CD4-positive, alpha-beta T cell (primary cell): ENCODE measurements at regions not wholly inside any gene's neighbourhood (a gene's known extent, or its start where the extent isn't known, plus 50 kb on each side); places are given as distances from the start of the nearest gene placed in this dataset.

Experiments
- ATAC-seq: fragments of 200-7000 bp; cut with Tn5 transposase; one replicate; pipeline ENCODE4 v1.10.0; 2022; ENCODE audit warnings: mild to moderate bottlenecking; ENCODE audit not compliant: poor library complexity
- CTCF ChIA-PET: fragments of 350-600 bp; sonication (Branson Sonifier 250); formaldehyde crosslinking; loops from one replicate; lab custom pipeline; 2021; ENCODE audit warnings: antibody characterized with exemption, inconsistent platforms; lab: Charles Lee
- POLR2A ChIA-PET: fragments of 350-600 bp; sonication (Branson Sonifier 250); formaldehyde crosslinking; loops from one replicate; lab custom pipeline; 2021; ENCODE audit warnings: antibody characterized with exemption, inconsistent platforms; lab: Charles Lee
- DNase-seq, 14 experiments: peaks; one replicate each; pipeline ENCODE4 v3.0.0-alpha.2; 2013 to 2020; ENCODE audit warnings: mixed read lengths in 2 of 14
- H3K27ac ChIP-seq, 2 donors: one replicate each; pipeline versions ENCODE4 v1.5.1 to v1.7.0; 2013; ENCODE audit warnings: low read length in 2 of 2, low read depth in 1 of 2, mild to moderate bottlenecking in 1 of 2
- H3K27me3 ChIP-seq, 2 experiments: 1 replicate in 1 of 2; 2 replicates in 1 of 2; pipeline versions ENCODE4 v1.6.1 to v1.7.0; 2013; ENCODE audit warnings: low read length in 2 of 2, control low read depth in 1 of 2, mild to moderate bottlenecking in 1 of 2, moderate library complexity in 1 of 2; ENCODE audit not compliant: insufficient read depth in 2 of 2, control insufficient read depth in 1 of 2
- H3K36me3 ChIP-seq: one replicate; pipeline ENCODE4 v1.6.1; 2013; ENCODE audit warnings: low read length, control low read depth; ENCODE audit not compliant: insufficient read depth
- H3K4me1 ChIP-seq: one replicate; pipeline ENCODE4 v1.6.1; 2013; ENCODE audit warnings: low read length, control low read depth; ENCODE audit not compliant: insufficient read depth
- H3K4me3 ChIP-seq: one replicate; pipeline ENCODE4 v1.5.1; 2013; ENCODE audit warnings: mild to moderate bottlenecking, low read length, moderate library complexity
- H3K9me3 ChIP-seq, 2 experiments: 1 replicate in 1 of 2; 2 replicates in 1 of 2; pipeline versions ENCODE4 v1.6.1 to v1.7.0; 2013; ENCODE audit warnings: low read length in 2 of 2, mild to moderate bottlenecking in 2 of 2, control low read depth in 1 of 2, moderate library complexity in 1 of 2; ENCODE audit not compliant: control insufficient read depth in 1 of 2, insufficient read depth in 1 of 2
- H3K27ac Mint-ChIP-seq: one replicate; pipeline ENCODE4 v1.8.0; 2020; ENCODE audit warnings: mixed read lengths
- H3K27me3 Mint-ChIP-seq: one replicate; pipeline ENCODE4 v1.8.0; 2021; ENCODE audit warnings: mixed read lengths
- H3K36me3 Mint-ChIP-seq: one replicate; pipeline ENCODE4 v1.8.0; 2021; ENCODE audit warnings: low read depth, mixed read lengths
- H3K4me1 Mint-ChIP-seq: one replicate; pipeline ENCODE4 v1.8.0; 2021; ENCODE audit warnings: low read depth, mixed read lengths
- H3K4me3 Mint-ChIP-seq: one replicate; pipeline ENCODE4 v1.8.0; 2020; ENCODE audit warnings: mild to moderate bottlenecking, mixed read lengths
- H3K9me3 Mint-ChIP-seq: one replicate; pipeline ENCODE4 v1.8.0; 2020; ENCODE audit warnings: mixed read lengths
- CTCF ChIP-seq: fragments of 200-600 bp; IDR thresholded peaks from one replicate; pipeline ENCODE4 v1.8.0; 2022; ENCODE audit warnings: antibody characterized with exemption, mild to moderate bottlenecking
- intact Hi-C, 2 experiments: fragments of 100-400 bp; cut with DNase I in 1 of 2; cut with micrococcal nuclease in 1 of 2; formaldehyde crosslinking; loops; one replicate each; pipeline versions ENCODE4 v1.15.1 to v1.9.0; 2023 to 2025; cut with DNase I, micrococcal nuclease

DNA sequence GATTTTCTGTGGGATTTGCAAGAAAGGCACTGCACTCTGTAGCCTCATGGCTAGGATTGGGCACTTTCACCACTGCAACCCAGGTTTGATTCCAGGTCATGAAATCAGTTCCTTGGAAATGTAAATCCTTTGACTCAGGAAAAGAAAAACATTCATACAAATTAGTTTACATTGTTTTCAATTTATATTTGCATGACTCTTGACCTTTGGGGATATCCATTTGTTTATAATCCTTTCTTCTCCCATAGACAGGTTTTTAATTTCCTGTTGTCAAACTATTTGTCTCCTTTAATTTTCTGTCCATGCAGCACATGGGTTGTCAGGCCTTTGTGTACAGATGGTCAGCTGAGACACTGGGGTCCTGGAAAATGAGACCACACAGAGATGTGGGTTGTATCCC lies 801.5 kb downstream of the NR2F1-AS1 start:
- ChIA-PET CTCF (no interaction called here), POLR2A (no interaction called here)
- intact Hi-C loops: no loop called here
- no peak overlapping the region for H3K4me3 ChIP-seq
- H3K36me3 ChIP-seq: no peaks in the 10 kb centered on the region
- H3K4me3 Mint-ChIP-seq: no peak overlapping the region
- H3K9me3 Mint-ChIP-seq: peaks cover 3% of the 10 kb centered on the region
- ATAC-seq (no peak), DNase-seq (no peak)
- H3K4me1 ChIP-seq: no peaks in the 10 kb centered on the region
- H3K36me3 Mint-ChIP-seq: no peaks in the 10 kb centered on the region
- no peak overlapping the region for H3K27ac ChIP-seq
- no peaks in the 10 kb centered on the region for H3K27me3 Mint-ChIP-seq
- H3K27ac Mint-ChIP-seq: no peak overlapping the region
- no peaks in the 10 kb centered on the region for H3K9me3 ChIP-seq
- TF ChIP-seq CTCF: no peak
- H3K4me1 Mint-ChIP-seq: no peaks in the 10 kb centered on the region
- H3K27me3 ChIP-seq: no peaks in the 10 kb centered on the region

- H3K4me3 Mint-ChIP-seq: no peak overlapping the region
- CTCF ChIA-PET: no interaction called here
Measured at GRCh38 chr5:92778261-92778660, 802.8 kb downstream of the NR2F1-AS1 start.

GRCh38 chr5:92777421-92777820 lies 803.6 kb downstream of the NR2F1-AS1 start:
- Mint-ChIP-seq H3K4me3 (no peak overlapping the region), H3K27ac (no peak overlapping the region), H3K9me3 (peaks cover 3% of the 10 kb centered on the region), H3K27me3 (no peaks in the 10 kb centered on the region), H3K4me1 (no peaks in the 10 kb centered on the region), H3K36me3 (no peaks in the 10 kb centered on the region)
- Histone ChIP-seq H3K4me1 (no peaks in the 10 kb centered on the region), H3K36me3 (no peaks in the 10 kb centered on the region), H3K27ac (no peak overlapping the region), H3K9me3 (no peaks in the 10 kb centered on the region), H3K4me3 (no peak overlapping the region), H3K27me3 (no peaks in the 10 kb centered on the region)
- CTCF ChIA-PET: no interaction called here
- DNase-seq: no peak
- ATAC-seq: no peak
- no peak for TF ChIP-seq CTCF
- intact Hi-C loops: no loop called here
- POLR2A ChIA-PET: no interaction called here

More at GRCh38 chr5:92778261-92778660, 802.8 kb downstream of the NR2F1-AS1 start:
- Histone ChIP-seq H3K27me3 (no peaks in the 10 kb centered on the region), H3K4me1 (no peaks in the 10 kb centered on the region), H3K4me3 (no peak overlapping the region), H3K36me3 (no peaks in the 10 kb centered on the region), H3K9me3 (no peaks in the 10 kb centered on the region), H3K27ac (no peak overlapping the region)
- H3K36me3 Mint-ChIP-seq: no peaks in the 10 kb centered on the region
- ATAC-seq (no peak), DNase-seq (no peak)
- peaks cover 3% of the 10 kb centered on the region for H3K9me3 Mint-ChIP-seq
- no peak overlapping the region for H3K27ac Mint-ChIP-seq
- POLR2A ChIA-PET: no interaction called here
- intact Hi-C loops: no loop called here
- TF ChIP-seq CTCF: no peak
- H3K27me3 Mint-ChIP-seq: no peaks in the 10 kb centered on the region
- no peaks in the 10 kb centered on the region for H3K4me1 Mint-ChIP-seq
